Thoracic aorta (tissue), 2 donors: ENCODE measurements at regions not wholly inside any gene's neighbourhood (a gene's known extent, or its start where the extent isn't known, plus 50 kb on each side); places are given as distances from the start of the nearest gene placed in this dataset.

Experiments used
- ATAC-seq: fragments of 150-250 bp; one replicate; pipeline ENCODE4 v1.8.0; 2017; ENCODE audit warnings: low read depth; ENCODE audit not compliant: insufficient number of reproducible peaks, low FRiP score
- DNase-seq: peaks from one replicate; pipeline ENCODE4 v3.0.0-alpha.2; 2020; ENCODE audit warnings: low spot score
- H3K27ac ChIP-seq, 2 donors: fragments of 200-600 bp; sonication (generic); 1 replicate in 1 of 2; 2 replicates in 1 of 2; pipeline ENCODE4 v1.5.1; 2016; ENCODE audit warnings: mild to moderate bottlenecking in 2 of 2, moderate library complexity in 2 of 2
- H3K27me3 ChIP-seq: fragments of 200-600 bp; sonication (generic); replicated peaks from 2 replicates; pipeline ENCODE4 v1.6.0; 2016; ENCODE audit warnings: mild to moderate bottlenecking; ENCODE audit not compliant: insufficient read depth
- H3K36me3 ChIP-seq: fragments of 200-600 bp; sonication (generic); one replicate; pipeline ENCODE4 v1.5.1; 2016
- H3K4me1 ChIP-seq, 2 donors: fragments of 200-600 bp; sonication (generic); 1 replicate in 1 of 2; 2 replicates in 1 of 2; pipeline versions ENCODE4 v1.5.1 to v1.6.0; 2016; ENCODE audit warnings: low read depth in 2 of 2, mild to moderate bottlenecking in 1 of 2; ENCODE audit not compliant: control insufficient read depth in 1 of 2
- H3K4me3 ChIP-seq: fragments of 200-600 bp; sonication (generic); 2 replicates; pipeline ENCODE4 v1.5.1; 2016; ENCODE audit warnings: mild to moderate bottlenecking
- H3K9me3 ChIP-seq: fragments of 200-600 bp; sonication (generic); 2 replicates; pipeline ENCODE4 v1.5.1; 2016
- TF ChIP-seq, protein P1 (sequence below): fragments of 200-600 bp; sonication (generic); IDR thresholded peaks from one replicate; pipeline ENCODE4 v1.5.1; 2019; ENCODE audit warnings: antibody characterized with exemption

DNA sequence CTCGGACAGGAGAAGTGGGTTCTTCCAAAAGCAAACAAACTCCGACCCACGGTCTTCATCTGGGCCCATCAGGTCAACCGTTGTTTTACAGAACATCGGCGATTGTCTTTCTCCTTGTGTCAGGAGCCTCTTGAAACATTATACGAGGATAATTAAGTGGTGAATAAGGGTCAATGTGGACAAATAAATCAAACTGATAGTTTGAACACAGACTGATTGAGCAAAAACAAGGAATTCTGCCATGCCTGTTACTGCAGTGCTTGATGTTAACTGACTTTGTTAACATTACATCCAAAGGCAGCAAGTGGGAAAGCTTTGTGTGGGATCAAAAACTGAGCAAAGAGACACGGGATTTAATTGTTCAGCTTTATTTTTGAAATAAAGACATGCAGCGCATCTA lies 101.1 kb upstream of the IFNGR1 start:
- ATAC-seq (no peak), DNase-seq (no peak)
- Histone ChIP-seq H3K36me3 (no peaks in the 10 kb centered on the region), H3K27ac (no peak overlapping the region), H3K4me1 (no peaks in the 10 kb centered on the region), H3K4me3 (no peak overlapping the region), H3K9me3 (no peaks in the 10 kb centered on the region), H3K27me3 (no peaks in the 10 kb centered on the region)
- TF ChIP-seq, protein P1, sequence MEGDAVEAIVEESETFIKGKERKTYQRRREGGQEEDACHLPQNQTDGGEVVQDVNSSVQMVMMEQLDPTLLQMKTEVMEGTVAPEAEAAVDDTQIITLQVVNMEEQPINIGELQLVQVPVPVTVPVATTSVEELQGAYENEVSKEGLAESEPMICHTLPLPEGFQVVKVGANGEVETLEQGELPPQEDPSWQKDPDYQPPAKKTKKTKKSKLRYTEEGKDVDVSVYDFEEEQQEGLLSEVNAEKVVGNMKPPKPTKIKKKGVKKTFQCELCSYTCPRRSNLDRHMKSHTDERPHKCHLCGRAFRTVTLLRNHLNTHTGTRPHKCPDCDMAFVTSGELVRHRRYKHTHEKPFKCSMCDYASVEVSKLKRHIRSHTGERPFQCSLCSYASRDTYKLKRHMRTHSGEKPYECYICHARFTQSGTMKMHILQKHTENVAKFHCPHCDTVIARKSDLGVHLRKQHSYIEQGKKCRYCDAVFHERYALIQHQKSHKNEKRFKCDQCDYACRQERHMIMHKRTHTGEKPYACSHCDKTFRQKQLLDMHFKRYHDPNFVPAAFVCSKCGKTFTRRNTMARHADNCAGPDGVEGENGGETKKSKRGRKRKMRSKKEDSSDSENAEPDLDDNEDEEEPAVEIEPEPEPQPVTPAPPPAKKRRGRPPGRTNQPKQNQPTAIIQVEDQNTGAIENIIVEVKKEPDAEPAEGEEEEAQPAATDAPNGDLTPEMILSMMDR: no peak

DNA sequence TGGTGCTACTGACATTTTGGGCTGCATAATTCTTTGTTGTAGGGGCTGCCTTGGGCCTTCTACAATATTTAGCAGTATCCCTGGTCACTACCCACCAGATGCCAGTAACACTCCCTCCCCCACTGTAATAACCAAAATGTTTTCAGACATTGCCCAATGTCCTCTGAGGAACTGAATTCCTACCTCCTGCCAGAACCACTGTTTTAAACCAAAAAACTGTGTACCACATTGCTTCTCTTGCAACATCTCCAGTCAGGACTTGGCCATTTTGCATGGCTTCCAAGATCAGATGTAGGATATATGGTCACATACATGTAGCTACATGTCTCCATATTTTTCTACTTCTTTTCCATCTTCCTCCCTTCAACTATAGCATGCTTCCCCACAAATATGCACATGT lies 97.4 kb upstream of the IFNGR1 start:
- Histone ChIP-seq H3K4me3 (no peak overlapping the region), H3K4me1 (peaks cover 5 to 6% of the 10 kb centered on the region in 2 donors), H3K9me3 (no peaks in the 10 kb centered on the region), H3K27ac (no peak overlapping the region), H3K27me3 (no peaks in the 10 kb centered on the region), H3K36me3 (no peaks in the 10 kb centered on the region)
- TF ChIP-seq, protein P1: no peak
- no peak for DNase-seq
- ATAC-seq: no peak

DNA sequence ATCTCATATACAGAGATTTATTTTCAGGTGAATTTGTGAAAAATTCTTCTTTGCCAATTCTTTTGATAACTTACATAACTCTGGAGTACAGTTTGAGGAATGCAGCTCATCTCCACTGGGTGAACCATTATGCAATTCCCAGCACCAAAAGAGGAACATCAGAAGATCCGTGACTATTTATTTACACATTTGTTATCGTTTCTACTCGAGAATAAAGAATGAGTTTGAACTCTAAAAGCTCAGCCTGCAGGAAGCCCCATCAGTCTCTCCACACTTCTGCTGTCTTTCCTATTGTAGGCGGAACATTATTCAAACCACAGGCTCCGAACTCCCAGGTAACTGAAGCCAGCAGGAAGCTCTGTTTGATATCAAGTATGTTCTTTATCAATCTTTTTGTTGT lies 95.9 kb upstream of the IFNGR1 start:
- Histone ChIP-seq H3K36me3 (no peaks in the 10 kb centered on the region), H3K27me3 (no peaks in the 10 kb centered on the region), H3K27ac (no peak overlapping the region), H3K4me1 (peaks cover 5 to 6% of the 10 kb centered on the region in 2 donors), H3K4me3 (no peak overlapping the region), H3K9me3 (no peaks in the 10 kb centered on the region)
- no peak for DNase-seq
- TF ChIP-seq, protein P1: no peak
- ATAC-seq: no peak

DNA sequence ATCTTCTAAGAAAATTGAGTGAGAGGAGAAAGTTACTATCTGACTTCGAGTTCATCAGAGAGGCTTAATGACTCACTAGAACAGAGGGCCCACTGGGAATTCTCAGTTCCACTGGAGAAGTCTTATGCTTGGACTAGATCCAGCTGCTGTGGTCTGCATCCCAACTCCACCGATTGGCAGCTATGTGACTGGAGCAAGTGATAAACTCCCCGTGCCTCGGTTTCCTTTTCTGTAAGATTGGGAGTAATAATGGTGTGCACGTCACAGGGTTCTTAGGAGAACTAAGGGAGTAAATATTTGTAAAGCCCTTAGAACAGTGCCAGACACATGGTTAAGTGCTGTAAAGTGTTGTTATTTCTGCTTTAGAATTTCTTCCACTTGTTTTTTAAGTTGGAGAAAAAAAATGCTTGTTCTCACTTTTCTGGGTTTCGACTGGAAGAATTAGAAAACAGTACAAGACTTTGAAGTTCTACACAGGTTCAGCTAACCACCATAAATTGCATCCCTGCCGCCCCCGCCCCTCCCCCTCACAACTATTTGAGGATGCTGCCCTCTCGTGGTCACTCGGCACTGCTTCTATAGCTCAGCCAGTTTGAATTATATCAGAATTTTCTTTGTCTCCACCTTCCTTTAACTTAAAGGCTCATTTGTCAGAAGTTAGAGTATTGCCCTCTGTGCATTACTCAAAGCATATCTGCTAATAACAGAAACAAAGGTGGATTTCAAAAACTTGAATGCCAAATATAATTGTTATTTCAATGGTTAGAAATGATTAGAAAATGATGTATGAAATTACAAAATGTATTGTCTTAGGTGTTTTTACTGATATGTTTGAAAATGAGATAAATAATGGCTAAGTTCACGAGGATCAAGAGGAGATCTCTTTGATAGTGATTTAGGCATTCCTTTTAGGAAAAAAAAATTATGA lies 95.0 kb upstream of the IFNGR1 start:
- Histone ChIP-seq H3K36me3 (no peaks in the 10 kb centered on the region), H3K4me1 (peaks cover 5 to 6% of the 10 kb centered on the region in 2 donors), H3K9me3 (no peaks in the 10 kb centered on the region), H3K27ac (no peak overlapping the region), H3K4me3 (peak overlapping the region; percentile 54), H3K27me3 (no peaks in the 10 kb centered on the region)
- peak; percentile 89 for ATAC-seq
- TF ChIP-seq, protein P1: peak; percentile 82
- DNase-seq: peak; percentile 43

DNA sequence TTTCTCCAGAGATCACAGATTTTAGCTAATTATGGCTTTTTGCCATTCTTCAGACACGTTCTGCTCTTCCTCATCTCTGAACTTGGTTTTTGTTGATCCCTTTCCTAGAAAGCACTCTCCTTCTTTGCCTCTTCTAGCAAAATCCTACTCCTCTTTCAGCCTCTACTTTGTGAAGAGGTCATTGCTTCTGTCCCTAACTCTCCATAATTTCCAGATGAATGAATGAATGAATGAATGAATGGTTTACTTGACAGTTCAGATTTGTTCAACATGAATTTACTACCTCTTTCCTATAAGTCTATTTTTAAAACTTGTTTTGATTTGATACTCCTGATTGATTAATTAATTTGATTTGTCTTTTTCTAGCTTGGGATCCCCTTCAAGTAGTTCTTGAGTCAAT lies 94.0 kb upstream of the IFNGR1 start:
- Histone ChIP-seq H3K27me3 (no peaks in the 10 kb centered on the region), H3K4me1 (peaks cover 5 to 6% of the 10 kb centered on the region in 2 donors), H3K27ac (no peak overlapping the region), H3K9me3 (no peaks in the 10 kb centered on the region), H3K4me3 (no peak overlapping the region), H3K36me3 (no peaks in the 10 kb centered on the region)
- TF ChIP-seq, protein P1: no peak
- DNase-seq (no peak), ATAC-seq (no peak)
